ENCODE measurements at regions not wholly inside any gene's neighbourhood (a gene's known extent, or its start where the extent isn't known, plus 50 kb on each side); places are given as distances from the start of the nearest gene placed in this dataset.

DNA sequence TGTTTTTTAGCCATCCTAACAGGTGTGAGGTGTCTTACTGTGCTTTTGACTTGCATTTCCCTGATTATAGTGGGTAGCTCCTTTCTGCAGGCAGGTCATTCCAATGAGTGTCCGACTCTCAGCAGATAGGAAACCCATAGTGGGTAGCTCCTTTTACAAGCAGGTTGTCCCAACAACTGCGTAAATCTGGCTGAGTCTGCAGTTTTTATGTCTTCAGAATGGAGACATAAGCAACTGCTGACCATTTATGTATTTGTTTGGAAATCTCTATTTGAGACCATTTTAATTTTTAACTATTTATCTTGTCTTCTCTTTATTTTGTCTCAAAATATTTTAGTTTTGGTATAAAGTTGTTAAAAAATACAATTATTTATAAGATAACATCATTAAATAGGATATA is 839.4 kb downstream of the SLITRK6 start:
- DNase-seq: no peak

DNA sequence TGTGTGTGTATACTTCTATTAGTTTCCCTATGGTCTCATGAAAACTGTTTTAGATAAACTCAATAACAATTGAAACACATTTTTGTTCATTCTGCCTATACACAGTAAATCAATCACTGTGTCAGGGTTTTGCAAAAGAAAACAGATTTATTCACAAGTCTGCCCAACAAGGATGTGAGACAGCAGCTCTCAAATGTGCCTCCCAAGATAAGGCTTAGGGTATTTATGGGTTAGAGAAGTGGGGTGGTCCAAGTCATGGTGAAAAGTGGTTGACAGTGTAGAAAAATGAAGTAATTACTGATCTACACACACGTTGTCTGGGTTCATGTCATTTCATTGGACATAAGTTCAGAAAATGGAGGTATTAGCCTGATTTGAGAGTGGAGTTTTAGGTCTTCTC is 844.6 kb downstream of the SLITRK6 start:
- no peak for DNase-seq

DNA sequence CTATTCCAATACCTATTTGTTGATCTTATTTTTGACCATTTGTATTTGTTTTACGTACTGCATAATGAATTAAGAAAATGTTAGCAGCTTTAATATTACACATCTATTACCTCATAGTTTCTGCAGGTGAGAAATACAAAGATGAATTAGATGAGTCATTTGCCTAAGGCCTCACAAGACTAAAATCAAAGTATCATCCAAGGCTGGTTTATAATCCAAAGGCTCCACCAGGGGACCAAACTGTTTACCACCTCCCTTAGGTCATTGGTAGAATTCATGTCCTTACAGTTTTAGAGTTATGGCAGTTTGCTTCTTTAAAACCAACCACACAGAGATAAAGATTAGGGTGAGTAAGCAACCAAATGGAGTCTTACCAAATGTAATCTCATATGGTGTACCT is 848.1 kb downstream of the SLITRK6 start:
- DNase-seq: no peak

DNA sequence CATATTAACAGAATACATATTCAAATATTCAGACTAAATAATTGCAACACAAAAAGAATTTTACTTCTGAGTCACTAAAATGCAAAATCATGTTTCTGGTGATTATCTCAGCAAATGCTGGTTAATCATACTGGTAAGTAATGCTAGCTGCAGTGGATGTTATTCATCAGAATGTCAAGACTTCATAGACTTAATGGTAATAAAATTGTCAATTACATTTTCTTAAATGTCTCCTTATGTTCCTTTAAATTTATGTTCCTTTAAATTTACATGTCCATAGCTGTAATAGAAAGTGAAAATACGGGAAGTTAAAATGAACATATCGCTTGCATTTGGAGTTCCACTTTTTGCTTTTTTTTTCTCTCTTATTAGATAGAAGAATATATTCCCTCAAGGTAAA is 853.0 kb downstream of the SLITRK6 start:
- no peak for DNase-seq

DNA sequence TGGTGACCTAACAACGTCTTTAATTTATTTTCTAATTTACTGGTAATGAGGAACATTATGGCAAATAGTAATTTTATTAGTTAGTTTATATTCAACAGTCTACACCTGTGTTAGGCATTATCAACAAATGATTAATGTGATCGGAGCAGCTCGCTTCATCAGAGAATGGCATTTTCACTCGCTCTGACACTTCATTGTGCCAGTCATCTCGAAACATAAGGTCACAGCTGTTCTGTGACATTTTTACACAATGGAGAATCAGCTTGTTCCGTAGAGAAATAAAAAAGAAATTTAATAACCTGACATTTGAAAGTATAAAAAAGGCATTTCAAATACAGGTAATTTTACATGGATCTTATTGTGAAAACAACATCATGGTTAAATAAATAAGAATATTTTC is 858.4 kb downstream of the SLITRK6 start:
- no peak for DNase-seq

DNA sequence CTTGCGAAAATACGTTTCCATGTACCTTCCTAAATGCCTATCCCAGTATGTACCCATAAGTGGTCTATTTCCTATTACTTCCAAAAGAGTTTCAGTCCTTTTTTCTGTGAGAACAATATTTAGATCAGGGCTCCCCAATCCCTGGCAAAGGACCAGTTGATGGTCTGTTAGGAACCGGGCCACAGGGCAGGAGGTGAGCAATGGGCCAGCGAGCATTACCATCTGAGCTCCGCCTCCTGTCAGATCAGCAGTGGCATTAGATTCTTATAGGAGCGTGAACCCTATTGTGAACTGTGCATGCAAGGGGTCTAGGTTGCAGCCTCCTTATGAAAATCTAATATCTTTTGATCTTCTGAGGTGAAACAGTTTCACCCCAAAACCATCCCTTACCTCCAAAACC is 859.1 kb downstream of the SLITRK6 start:
- no peak for DNase-seq

DNA sequence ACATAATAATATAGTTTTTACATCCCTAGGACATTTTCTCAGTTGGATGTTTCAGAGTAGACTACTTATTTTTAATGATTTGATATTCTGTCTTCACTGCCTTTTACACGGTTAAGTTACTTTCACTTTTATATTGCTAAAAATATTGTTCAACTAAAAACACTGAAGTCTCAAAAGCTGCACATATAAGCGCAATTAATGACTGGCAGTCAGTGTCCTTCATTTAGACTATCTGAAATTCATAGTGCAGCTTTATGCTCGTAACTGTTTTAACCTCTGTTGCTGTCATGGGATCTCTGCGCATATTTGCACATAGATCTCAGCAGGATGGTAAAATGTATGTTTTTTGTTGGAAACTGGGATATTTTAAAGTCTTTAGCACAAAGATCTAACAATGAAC is 864.3 kb downstream of the SLITRK6 start:
- no peak for DNase-seq

DNA sequence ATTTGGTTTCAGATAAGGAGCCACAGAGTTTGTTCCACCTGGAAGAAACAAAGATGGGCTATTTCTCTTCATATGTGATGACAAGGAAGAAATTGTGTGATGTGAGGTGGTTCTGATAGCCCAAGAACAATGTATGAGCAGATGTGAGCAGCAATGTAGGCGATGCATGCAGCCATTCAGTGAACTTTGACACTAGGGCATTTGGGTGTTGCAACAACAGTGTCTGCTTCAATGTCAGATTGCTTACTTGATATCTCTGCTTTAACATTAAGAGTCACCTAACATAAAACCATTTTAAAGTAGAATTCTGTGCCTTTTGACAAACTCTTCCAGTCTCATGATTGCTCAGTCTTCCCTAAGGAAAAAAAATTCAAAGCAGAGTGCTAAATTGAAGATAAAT is 865.4 kb downstream of the SLITRK6 start:
- no peak for DNase-seq

DNA sequence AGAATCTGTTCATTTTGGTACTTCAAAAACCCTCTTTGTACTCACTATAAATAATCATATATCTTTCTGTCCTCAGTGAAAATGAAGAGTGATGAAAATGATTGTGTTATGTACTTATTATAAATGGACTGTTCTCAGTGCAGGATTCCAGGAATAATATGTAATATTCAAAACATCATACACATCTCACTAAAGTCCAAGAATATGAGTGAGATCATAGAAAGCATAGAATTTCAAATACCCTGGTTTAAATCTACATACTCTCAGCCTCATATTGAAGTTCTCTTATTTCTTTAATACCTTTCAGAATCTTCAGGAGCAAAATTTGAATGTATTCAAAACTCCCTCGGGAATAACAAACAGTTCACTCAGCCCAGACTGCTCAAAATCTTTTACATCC is 868.0 kb downstream of the SLITRK6 start:
- DNase-seq: peak; percentile 3

DNA sequence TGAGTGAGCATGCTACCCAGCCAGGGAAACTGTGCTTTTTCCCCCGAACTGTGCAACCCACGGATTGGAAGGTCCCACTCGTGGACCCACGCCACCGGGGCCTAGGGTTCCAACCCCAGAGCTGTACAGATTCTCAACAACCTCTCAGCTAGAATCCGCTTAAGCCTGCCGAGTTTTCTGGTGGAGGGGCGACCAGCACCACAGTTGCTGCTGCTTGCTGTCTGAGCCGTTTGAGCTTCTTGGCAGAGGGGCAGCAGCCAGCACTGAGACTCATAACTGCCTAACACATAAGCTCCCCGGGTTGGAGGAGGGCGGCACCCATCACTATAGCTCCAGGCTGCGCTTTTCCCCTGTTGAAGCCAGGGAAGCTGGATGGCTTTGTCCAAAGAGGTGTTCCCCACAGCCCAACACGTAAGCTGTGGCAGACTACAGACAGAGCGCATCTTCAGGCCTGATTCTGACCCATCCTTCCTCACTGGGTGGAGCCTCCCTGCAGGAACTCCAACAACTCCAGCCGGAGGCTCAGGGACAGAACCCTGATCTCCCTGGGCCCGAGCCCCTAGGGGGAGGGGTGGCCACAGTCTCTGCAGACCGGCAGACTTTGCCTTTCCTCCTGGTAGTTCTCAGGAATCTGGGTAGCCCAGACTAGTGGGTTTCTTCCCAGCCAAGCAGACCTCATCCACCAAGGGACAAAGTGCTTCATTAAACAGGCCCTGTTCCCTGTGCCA is 871.6 kb downstream of the SLITRK6 start:
- no peak for DNase-seq

DNA sequence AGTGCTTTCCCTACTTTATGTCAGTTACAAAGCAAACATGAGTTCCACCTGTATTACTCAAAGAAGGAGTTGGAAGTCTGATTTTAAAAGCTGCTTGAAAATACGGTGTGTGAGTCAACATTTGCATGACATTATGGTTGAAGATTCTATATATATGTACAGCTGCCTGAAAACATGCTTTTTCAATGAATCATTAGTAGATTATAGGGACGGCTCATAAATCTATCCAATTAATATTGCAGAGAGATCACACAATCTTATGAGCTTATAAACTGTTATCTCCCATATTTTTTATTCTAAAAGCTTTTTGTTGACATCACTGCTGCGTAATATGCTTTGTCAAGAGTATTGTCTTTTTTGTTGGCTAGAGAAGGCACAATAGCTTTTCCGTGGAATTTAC is 873.8 kb downstream of the SLITRK6 start:
- DNase-seq: no peak

DNA sequence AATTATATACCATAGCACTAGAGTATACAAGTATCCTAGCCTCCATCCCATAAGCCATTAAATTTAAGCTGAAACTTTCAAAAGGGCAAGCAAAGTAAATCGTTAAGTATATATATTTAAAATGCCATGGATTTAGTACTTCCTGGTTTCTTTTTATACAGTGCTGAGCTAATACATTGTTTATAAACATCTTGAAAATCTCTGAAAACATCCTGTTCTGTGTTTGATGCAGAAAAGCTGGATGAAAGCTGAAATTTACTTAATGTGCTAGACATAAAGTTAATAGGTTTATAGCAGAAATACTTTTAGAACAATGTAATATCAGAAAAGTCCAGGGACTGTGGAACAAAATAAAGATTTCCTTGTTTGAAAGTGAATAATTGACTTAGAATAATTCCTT is 875.4 kb downstream of the SLITRK6 start:
- DNase-seq: no peak

DNA sequence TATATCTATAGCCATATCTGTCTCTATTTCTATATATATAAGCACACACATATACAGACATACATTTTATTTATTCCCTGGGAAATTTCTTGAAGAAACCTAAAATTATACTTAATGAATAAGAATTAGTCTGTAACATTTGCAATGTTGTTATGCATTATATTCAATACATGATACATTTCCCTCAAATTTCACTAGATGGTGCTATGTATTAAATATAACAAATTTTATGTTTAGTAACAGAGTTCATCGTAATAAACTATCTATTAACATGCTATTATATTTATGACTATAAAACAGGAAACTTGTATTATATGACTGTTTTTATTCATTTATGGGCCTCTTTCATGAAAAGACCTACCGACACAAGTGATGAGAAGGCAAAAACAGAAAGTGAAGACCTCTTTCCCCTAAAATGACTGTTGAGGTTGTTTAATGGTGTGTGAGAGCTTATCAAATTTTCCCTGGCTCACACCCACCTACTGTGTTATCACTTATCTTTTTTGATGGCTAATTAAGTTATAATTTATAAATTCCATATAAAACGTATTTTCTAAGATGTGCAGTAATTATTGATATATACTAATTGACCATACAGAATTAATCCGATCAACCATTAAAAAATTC is 881.9 kb downstream of the SLITRK6 start:
- peak; percentile 53 for DNase-seq

DNA sequence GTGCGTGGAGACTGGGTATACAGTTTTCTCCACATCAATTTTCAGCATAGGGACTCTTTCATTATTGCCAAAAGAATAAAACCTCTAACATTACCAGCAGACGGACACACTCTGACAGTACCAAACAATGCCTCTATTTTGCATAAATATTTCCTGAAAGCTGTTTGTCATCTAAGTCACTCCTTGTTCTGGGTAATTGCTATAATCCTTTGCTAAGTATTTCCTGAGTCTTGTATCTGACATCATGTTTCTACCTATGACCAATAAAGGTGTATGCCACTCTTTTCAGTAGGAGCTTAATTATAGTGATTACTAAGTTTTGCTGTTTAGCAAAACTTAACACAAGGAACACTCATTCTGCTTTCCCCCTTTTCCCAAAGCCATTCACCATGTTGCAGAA is 886.5 kb downstream of the SLITRK6 start:
- DNase-seq: no peak

DNA sequence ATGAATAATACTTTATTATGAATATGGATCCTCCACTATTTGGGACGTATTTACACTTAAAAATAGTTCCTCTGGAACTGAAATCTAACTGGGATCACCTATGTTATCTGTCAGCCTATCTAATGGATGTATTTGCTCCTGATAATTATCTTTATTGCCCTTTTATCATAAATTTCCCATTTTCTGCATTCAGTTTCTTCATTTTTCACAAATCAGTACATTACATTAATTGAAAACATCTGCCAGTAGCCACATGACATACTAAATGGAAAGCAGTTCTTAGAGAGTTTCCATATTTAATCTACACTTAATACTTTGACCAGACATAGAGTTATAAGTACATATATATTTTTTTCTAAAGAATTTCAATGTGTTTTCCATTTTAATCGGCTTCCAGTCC is 888.8 kb downstream of the SLITRK6 start:
- DNase-seq: no peak

DNA sequence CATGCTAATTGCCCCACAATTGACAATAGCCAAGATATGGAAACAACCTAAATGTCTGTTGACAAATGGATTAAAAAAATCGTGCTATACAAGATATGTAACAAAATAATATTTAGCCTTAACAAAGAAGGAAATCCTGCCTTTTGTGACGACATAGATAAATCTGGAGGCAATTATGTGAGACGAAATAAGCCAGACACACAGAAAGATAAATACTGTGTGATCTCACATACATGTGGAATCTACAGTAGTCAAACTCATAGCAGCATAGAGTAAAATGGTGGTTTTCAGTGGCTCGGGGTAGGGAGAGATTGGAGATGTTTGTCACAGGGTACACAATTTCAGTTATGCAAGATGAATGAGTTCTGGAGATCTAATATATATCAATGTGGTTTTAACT is 895.8 kb downstream of the SLITRK6 start:
- DNase-seq: peak; percentile 26

DNA sequence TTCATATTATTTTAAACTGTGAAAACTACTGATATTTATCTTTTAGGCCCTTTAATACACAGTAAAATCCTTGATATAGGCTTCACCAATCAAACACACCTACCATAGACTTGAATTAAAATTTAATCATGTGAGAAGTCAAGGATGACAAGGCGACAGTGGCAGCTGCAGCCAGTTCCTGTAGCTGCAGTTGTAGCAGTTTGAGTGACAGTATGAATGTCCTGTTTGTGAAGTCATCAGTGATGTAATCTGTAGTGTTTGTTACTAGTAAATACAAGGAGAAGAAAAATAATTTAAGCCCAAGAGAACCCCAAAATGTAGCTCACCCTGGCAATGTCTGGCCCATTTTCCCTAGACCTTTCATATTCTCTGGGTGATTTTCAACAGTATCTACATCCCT is 897.0 kb downstream of the SLITRK6 start:
- no peak for DNase-seq

DNA sequence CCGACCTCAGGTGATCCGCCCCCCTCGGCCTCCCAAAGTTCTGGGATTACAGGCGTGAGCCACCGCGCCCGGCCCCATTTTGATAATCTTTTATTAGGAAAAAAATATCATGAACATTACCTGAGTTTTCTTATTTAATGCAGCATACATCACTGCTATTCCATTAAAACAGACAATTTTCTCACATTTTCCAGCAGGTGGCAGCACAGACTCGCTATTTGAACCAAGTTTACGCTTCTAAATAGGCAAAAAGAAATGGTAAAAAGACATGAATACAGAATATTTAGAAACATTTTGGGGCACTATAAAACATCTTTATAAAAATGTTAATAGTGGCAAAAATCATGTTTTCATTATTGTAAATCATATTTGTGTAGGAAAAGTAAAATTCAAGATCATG is 903.1 kb downstream of the SLITRK6 start:
- DNase-seq: peak; percentile 87

DNA sequence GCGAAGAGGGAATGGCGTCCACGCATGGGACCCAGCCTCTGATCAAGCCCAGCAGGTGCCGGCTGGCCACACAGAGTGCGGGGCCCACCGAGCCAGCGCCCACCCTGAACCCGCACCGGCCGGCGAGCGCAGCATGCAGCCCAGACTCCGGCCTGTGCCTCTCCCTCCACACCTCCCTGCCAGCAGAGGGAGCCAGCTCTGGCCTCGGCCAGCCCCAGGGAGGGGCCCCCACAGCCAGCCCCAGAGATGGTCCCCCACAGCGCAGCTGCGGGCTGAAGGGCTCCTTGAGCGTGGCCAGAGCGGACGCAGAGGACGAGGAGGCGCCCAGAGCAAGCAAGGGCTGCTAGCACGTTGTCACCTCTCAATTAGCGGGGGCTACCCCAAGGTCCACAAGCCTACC is 904.5 kb downstream of the SLITRK6 start:
- no peak for DNase-seq

DNA sequence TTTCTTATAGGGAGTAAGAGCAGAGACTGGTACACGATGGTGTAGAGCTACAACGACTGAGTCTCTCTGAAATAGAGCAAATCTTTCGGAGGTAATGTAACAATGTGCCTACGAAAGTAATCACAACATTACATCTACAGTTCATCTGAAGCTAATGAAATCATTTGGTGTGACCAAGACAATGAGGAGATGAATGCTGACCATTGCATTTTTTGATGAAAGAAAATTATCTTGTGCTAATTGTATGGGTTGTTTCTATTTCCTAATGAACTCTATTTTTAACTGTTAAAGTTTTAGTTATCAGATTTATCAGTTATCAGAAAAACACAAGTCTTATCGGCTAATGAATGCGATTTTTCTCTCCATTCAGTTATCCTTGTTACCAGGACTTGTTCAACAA is 913.4 kb downstream of the SLITRK6 start:
- DNase-seq: no peak

DNA sequence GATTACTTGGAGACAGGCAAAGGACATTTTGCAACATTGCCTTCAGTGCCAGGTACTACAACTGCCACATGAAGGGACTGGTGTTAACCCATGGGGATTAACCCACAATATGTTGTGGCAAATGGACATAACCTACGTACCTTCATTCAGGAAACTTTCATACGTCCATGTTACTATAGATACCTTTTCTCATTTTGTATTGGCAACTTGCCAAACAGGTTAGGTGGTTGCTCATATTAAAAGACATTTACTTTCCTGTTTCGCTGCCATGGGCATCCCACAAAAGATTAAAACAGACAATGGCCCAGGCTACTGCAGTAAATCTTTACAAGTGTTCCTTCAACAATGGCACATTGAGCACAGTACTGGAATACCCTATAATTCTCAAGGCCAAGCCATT is 925.3 kb downstream of the SLITRK6 start:
- no peak for DNase-seq

DNA sequence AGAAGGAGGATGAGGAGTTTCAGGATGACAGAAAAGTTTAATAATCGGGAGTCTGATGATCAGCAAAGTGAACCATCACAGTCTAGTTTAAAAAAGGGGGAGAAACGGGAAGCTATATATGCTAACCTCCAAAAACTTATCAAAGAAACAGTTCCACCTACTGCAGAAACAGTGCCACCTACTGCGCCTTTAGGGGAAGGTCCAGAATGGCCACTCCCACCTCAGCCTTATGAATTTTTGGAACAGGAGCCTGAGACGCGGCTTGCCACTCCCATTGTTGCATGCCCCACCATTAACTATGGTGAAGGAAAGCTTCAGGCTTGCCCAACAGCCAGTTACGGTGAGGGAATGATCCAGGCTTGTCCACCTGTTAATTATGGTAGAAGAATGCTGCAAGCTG is 929.0 kb downstream of the SLITRK6 start:
- no peak for DNase-seq

DNA sequence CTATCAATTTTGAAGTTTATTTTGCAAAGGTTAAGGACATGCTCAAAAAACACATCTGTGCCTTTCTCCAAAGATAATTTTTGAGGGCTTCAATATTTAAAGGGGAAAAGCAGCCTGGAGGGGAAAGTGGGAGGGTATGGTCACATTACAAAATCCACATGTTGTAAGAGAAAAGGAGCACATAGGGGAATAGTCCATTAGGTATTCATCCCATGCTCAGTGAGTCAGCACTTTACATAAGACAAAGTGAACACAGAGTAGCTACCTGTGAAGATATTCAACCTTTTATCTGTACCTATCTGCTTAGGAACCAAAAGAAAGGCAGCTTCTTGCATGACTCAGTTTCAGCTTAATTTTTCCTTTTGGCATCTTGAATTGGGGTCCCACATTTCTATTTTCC is 932.0 kb downstream of the SLITRK6 start:
- no peak for DNase-seq

DNA sequence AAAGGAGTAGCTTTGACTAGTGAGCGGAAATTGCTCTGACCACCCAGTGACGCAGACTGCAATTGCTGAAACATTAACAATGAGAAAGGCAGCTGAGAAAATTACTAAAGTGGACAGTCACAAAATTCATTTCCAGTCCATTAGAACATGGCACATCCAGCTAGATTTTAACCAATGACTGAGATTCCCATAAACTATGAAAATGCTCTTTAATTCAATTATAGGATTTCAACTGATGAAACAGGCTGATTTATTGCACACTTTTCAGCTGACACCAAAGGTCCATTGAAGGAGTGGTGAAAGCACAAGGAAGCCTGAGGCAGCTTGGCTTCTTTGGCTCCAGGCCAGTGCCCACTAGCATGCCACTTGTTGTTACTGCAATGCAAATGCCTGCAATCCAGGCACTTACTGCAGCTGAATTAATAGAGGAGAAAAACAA is 933.4 kb downstream of the SLITRK6 start:
- DNase-seq: peak; percentile 51

Measured in tongue (tissue), 1 donor.